Endothelial cell of umbilical vein (primary cell): ENCODE measurements at regions not wholly inside any gene's neighbourhood (a gene's known extent, or its start where the extent isn't known, plus 50 kb on each side); places are given as distances from the start of the nearest gene placed in this dataset.

Experiments
- FOS ChIP-seq: IDR thresholded peaks from 2 replicates; pipeline ENCODE4 v1.6.1; 2011; ENCODE audit warnings: mild to moderate bottlenecking, low read length, moderate library complexity, borderline replicate concordance; ENCODE audit not compliant: insufficient read depth
- MYC ChIP-seq: IDR thresholded peaks from one replicate; pipeline ENCODE4 v1.6.1; 2011; ENCODE audit warnings: mild to moderate bottlenecking, low read depth, low read length
- TF ChIP-seq, protein P1 (sequence below), 2 donors: IDR thresholded peaks; 1 replicate in 1 of 2; 2 replicates in 1 of 2; pipeline ENCODE4 v1.5.1; 2011; ENCODE audit warnings: low read length in 2 of 2, mild to moderate bottlenecking in 2 of 2, moderate library complexity in 2 of 2, control low read depth in 1 of 2, inconsistent platforms in 1 of 2, low read depth in 1 of 2; ENCODE audit not compliant: insufficient read depth in 1 of 2; ENCODE audit errors: extremely low read depth in 1 of 2

DNA sequence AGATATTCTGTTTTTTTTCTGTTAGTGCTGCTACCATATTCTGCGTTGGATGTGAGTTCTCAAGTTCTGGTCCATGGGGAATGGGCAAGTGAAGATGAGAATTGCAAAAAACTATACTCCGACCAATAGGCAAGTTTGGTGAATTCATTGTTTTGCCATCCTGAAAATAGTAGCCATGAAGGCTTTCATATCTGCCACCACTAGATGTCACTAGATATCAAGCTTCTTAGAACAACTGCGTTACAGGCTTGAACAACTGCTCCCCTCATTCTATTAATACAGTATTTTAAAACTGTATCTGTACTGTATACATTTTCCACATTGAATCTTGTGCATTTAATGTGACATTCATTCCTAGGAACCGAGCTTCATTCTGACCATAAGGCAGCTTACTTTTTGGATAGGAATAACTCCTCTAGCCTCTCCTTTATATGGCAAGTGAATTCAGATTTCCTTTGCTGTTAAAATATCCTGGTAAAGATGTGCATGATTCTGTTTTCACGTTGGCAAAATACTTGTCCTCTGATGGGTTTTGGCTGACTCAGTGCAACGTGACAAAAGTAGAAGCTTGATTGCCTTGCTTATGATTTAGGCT is 163.6 kb downstream of the SREK1 start:
- TF ChIP-seq FOS (no peak), MYC (no peak)
- TF ChIP-seq, protein P1, sequence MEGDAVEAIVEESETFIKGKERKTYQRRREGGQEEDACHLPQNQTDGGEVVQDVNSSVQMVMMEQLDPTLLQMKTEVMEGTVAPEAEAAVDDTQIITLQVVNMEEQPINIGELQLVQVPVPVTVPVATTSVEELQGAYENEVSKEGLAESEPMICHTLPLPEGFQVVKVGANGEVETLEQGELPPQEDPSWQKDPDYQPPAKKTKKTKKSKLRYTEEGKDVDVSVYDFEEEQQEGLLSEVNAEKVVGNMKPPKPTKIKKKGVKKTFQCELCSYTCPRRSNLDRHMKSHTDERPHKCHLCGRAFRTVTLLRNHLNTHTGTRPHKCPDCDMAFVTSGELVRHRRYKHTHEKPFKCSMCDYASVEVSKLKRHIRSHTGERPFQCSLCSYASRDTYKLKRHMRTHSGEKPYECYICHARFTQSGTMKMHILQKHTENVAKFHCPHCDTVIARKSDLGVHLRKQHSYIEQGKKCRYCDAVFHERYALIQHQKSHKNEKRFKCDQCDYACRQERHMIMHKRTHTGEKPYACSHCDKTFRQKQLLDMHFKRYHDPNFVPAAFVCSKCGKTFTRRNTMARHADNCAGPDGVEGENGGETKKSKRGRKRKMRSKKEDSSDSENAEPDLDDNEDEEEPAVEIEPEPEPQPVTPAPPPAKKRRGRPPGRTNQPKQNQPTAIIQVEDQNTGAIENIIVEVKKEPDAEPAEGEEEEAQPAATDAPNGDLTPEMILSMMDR (IDR thresholded peaks at IDR 0.05; ENCODE audit: extremely low read depth in 1 of 2, insufficient read depth in 1 of 2, low read depth in 1 of 2, low read length in 2 of 2) = peak; percentile 56 to 69
